Motor neuron (in vitro differentiated cells): ENCODE measurements at regions not wholly inside any gene's neighbourhood (a gene's known extent, or its start where the extent isn't known, plus 50 kb on each side); places are given as distances from the start of the nearest gene placed in this dataset.
"Not testable (repeated sequence)": the region's sequence is repeated elsewhere in the genome, so short reads cannot be mapped to it uniquely, and the experiment has no call there.

Experiments
- ATAC-seq, 8 experiments: fragments of 200-7000 bp; cut with Tn5 transposase; replicated peaks in 6 of 8; 2 replicates each; pipeline ENCODE4 v1.8.0; 2021; ENCODE audit warnings: mild to moderate bottlenecking in 8 of 8, moderate library complexity in 8 of 8
- H3K27ac ChIP-seq, 2 donors: fragments of 250-450 bp; sonication (Bioruptor Pico); 2 replicates each; pipeline ENCODE4 v1.9.0; 2021; ENCODE audit warnings: antibody characterized with exemption in 2 of 2, mild to moderate bottlenecking in 2 of 2, moderate library complexity in 1 of 2
- H3K4me1 ChIP-seq, 2 donors: fragments of 250-450 bp; sonication (Bioruptor Pico); replicated peaks in 1 of 2; 2 replicates each; pipeline ENCODE4 v1.6.1; 2021; ENCODE audit warnings: antibody characterized with exemption in 2 of 2, mild to moderate bottlenecking in 2 of 2, moderate library complexity in 1 of 2
- H3K4me3 ChIP-seq, 5 donors: fragments of 250-450 bp; sonication (Bioruptor Pico); 2 replicates each; pipeline ENCODE4 v1.9.0; 2021; ENCODE audit warnings: antibody characterized with exemption in 5 of 5, mild to moderate bottlenecking in 5 of 5, moderate library complexity in 4 of 5
- WGBS, 10 experiments: fragments of 450-650 bp; shearing (Covaris generic); methylation state at CpG; one replicate each; pipeline ENCODE4 v1.0.0; 2022; 5-methylcytosine and 5-hydroxymethylcytosine counted together
- in situ Hi-C, 9 experiments: fragments of 400-800 bp; cut with MboI; loops; one replicate each; pipeline ENCODE4 v1.15.0; 2021; ENCODE audit warnings: low sequenced_read_pairs in 9 of 9, low pct_unique_long_range_greater_than_20kb in 2 of 9; ENCODE audit not compliant: unreplicated experiment in 9 of 9

DNA sequence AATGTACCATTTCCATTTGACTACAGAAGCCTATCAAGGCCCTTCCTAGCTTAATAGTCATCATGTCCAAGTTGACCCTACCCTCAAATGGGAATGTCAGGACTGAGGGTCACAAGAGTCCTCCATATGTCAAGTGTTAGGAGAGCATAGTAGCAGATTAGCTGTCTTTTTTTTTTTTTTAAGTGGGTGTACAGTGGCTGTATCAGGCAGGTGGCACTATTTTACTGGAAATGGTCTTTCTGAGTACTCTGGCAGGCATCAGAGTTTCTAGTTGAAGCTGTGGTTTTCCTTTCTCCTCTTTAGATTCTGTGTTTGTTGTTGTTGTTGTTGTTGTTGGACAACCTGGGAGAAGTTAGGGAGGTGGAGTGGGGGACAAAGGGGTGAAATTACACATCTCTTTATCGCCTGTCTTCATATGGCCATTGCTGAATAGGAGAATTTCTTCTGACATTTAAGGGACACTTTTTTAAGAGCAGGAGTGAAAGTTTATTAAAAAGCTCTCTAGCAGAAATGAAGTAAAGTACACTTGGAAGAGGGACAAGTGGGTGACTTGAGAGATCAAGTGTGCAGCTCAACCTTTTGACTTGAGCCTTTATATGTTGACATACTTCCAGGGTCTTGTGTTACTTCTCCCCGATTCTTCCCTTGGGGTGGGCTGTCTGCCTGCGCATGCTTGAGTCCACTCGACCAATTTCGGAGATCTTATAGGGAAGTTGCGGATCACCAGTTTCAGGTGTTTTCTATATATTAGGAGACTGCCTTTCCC lies 104.1 kb upstream of the FOXP2 start:
- ATAC-seq = no peak

GRCh38 chr7:114309729-114310128 lies 104.9 kb upstream of the FOXP2 start:
- no peak for ATAC-seq
- peaks cover 0 to 6% of the 10 kb centered on the region in 2 donors for H3K4me1 ChIP-seq
- H3K27ac ChIP-seq = no peak overlapping the region
- H3K4me3 ChIP-seq = no peak overlapping the region
- 0 to 100% (median 70%) methylated on average over 1 of the region's 2 CpGs; no CpG with 5 or more reads in 2 of the 10 experiments for WGBS, 10 experiments
- in situ Hi-C loops = no loop called here

More for the DNA sequence above, 104.1 kb upstream of the FOXP2 start:
- 33 to 98% (median 80%) methylated on average over 1 to 6 of the region's 6 CpGs; no CpG with 5 or more reads in 3 of the 10 experiments for WGBS, 10 experiments
- in situ Hi-C loops = no loop called here
- H3K4me3 ChIP-seq = no peak overlapping the region
- no peak overlapping the region for H3K27ac ChIP-seq
- no peaks in the 10 kb centered on the region for H3K4me1 ChIP-seq

DNA sequence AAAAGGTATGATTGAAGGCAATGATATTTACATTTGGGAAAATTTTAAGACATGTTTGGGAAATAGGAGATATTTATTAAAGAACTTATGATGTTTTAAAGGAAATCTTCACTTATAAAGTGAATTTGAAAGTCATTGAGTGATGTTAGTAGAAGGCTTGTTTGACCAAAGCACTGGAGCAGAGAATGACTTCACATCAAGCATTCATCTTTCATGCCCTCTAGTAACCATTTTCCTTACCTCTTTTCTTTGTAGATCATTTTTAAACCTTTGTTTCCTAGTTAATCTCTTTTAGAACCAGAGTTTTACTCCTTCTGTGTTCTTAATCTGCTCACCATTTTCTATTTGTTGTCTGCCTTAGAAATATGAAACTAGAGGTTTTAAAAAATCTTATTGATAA lies 111.3 kb upstream of the FOXP2 start:
- peaks cover 0 to 6% of the 10 kb centered on the region in 2 donors for H3K4me1 ChIP-seq
- H3K4me3 ChIP-seq = no peak overlapping the region
- H3K27ac ChIP-seq = no peak overlapping the region
- in situ Hi-C loops = no loop called here
- ATAC-seq = no peak

- Histone ChIP-seq H3K4me3 (no peak overlapping the region), H3K27ac (no peak overlapping the region), H3K4me1 (peaks cover 0 to 6% of the 10 kb centered on the region in 2 donors)
- ATAC-seq = no peak
- WGBS, 10 experiments = 30 to 100% (median 80%) methylated on average over 1 to 4 of the region's 4 CpGs; no CpG with 5 or more reads in 1 of the 10 experiments
- in situ Hi-C loops = no loop called here
Measured at GRCh38 chr7:114302858-114303257, 111.8 kb upstream of the FOXP2 start.

DNA sequence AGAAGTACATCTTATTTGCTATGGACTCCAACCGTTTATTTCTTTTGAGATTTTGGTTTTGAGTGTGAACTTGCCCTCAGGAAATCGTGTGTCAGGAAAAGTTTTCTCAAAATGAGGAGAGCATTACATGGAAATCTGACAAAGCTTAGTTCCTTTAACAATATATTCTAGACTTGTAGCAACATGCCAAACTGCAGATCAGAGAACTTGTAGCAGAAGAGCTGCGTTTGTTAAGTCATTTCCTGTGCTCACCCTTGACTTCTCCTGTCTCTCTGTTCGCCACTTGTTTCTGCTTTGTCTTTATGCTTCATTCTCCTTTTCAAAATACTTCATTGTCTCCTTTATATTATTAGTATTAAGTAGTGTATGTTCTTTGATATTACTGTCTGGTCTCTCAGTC lies 116.6 kb upstream of the FOXP2 start:
- ATAC-seq = no peak
- no peak overlapping the region for H3K4me3 ChIP-seq
- no peaks in the 10 kb centered on the region for H3K4me1 ChIP-seq
- H3K27ac ChIP-seq = no peak overlapping the region
- in situ Hi-C loops = no loop called here
- WGBS, 10 experiments = 46 to 100% (median 96%) methylated on average over 2 to 4 of the region's 4 CpGs

- no peak for ATAC-seq
- Histone ChIP-seq H3K27ac (no peak overlapping the region), H3K4me3 (no peak overlapping the region), H3K4me1 (no peaks in the 10 kb centered on the region)
- in situ Hi-C loops = no loop called here
- 60 to 100% (median 93%) methylated on average over 1 to 9 of the region's 16 CpGs for WGBS, 10 experiments
Measured at GRCh38 chr7:114297121-114297520, 117.5 kb upstream of the FOXP2 start.

GRCh38 chr7:114295522-114295921 lies 119.1 kb upstream of the FOXP2 start:
- ATAC-seq = no peak
- no peak overlapping the region for H3K27ac ChIP-seq
- no peaks in the 10 kb centered on the region for H3K4me1 ChIP-seq
- in situ Hi-C loops = no loop called here
- WGBS, 10 experiments = 15 to 100% (median 100%) methylated on average over 1 of the region's 1 CpG; no CpG with 5 or more reads in 1 of the 10 experiments
- no peak overlapping the region for H3K4me3 ChIP-seq

DNA sequence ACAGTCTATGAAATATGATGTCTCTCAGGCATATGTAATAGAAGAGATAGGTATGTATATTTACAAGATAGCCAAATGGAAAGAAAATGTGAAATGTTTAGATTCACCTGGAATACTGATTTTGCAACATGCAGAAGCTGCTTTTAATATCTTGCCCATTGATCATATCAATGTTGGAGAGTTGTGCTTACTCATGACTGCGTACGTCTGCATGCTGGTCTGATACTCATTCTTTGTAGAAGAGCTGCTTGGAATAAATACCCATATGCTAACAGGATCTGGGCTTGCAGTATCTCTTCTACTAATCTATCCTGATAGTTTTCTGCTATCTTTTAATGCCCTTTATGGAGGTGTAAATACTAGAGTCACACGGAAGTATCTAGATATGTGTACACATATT lies 120.6 kb upstream of the FOXP2 start:
- Histone ChIP-seq H3K4me3 (no peak overlapping the region), H3K4me1 (no peaks in the 10 kb centered on the region), H3K27ac (no peak overlapping the region)
- 47 to 100% (median 94%) methylated on average over 1 to 3 of the region's 3 CpGs; no CpG with 5 or more reads in 3 of the 10 experiments for WGBS, 10 experiments
- no peak for ATAC-seq
- in situ Hi-C loops = no loop called here

DNA sequence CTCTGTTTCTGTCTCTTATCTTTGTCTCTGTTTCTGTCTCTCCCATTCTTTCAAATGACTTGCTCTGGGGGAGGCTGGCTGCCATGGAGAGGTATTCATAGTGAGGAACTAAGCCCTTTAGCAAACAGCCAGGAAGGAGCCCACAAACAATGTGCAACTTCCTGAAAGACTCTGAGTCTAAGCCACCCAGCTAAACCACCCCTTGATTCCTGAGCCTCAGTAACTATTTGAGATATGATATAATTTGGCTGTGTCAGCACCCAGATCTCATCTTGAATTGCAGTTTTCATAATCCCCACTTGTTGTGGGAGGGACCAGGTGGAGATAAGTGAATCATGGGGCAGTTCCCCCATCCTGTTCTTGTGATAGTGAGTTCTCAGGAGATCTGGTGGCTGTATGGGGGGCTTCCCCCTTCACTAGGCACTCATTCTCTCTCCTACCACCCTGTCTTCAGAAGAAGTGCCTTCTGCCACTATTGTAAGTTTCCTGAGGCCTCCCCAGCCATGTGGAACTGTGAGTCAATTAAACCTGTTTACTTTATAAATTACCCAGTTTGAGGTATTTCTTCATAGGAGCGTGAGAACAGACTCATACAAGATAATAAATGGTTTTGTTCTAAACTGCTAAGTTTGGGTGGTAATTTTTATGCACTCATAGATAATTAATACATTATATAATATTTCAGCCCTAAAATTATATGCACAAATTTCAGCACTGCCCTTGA lies 121.2 kb upstream of the FOXP2 start:
- 56 to 100% (median 86%) methylated on average over 1 of the region's 1 CpG; no CpG with 5 or more reads in 4 of the 10 experiments for WGBS, 10 experiments
- Histone ChIP-seq H3K4me3 (no peak overlapping the region), H3K27ac (no peak overlapping the region), H3K4me1 (no peaks in the 10 kb centered on the region)
- in situ Hi-C loops = no loop called here
- ATAC-seq = no peak

DNA sequence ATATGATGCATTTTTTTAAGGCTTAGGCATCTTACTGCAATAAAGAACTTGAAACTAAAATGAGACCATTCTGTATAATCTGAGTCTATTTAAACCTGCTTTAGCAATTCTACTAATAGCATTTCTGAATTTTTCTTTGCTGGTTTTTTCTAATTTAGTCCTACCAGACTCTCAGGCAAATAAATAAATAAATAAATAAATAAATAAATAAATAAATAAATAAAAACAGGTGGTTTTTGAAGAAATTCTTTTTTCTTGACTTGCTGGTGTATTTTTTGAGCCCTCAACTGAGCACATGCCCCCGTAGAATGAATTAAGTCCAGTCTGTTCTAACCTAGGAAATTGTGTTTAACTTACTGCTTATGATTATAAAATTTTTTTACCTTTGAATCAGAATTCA lies 134.7 kb upstream of the FOXP2 start:
- no peak overlapping the region for H3K27ac ChIP-seq

GRCh38 chr7:114273218-114273617 lies 141.4 kb upstream of the FOXP2 start:
- no peak overlapping the region for H3K27ac ChIP-seq
- WGBS, 10 experiments = 43 to 100% (median 81%) methylated on average over 1 of the region's 1 CpG; no CpG with 5 or more reads in 6 of the 10 experiments
- no peaks in the 10 kb centered on the region for H3K4me1 ChIP-seq
- in situ Hi-C loops = no loop called here
- no peak for ATAC-seq
- no peak overlapping the region for H3K4me3 ChIP-seq

More for the DNA sequence above, 134.7 kb upstream of the FOXP2 start:
- WGBS, 10 experiments = 9 to 100% (median 71%) methylated on average over 1 of the region's 1 CpG
- no peak for ATAC-seq
- H3K4me1 ChIP-seq = no peaks in the 10 kb centered on the region
- no peak overlapping the region for H3K4me3 ChIP-seq
- in situ Hi-C loops = no loop called here

DNA sequence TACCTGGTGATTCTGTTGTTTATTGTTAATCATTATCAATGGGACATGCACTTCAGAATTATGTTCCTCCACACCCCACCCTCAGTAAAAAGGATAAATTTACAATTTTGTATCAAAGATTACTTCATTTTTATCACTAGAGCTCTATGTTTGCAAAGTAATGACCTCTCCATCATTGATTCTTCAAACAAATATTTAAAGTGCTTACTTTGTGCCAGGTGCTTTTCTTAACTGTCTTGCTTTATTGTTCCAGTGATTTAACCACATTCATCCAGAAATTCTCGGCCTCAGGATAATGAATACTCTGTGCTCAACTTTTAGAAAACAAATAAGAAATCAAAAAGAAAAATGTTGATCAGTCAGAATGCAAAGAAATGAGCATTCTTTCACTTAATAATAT lies 144.9 kb upstream of the FOXP2 start:
- no peak for ATAC-seq
- in situ Hi-C loops = no loop called here
- Histone ChIP-seq H3K4me3 (no peak overlapping the region), H3K27ac (no peak overlapping the region), H3K4me1 (no peaks in the 10 kb centered on the region)
- 0 to 100% (median 62%) methylated on average over 1 of the region's 1 CpG for WGBS, 10 experiments

DNA sequence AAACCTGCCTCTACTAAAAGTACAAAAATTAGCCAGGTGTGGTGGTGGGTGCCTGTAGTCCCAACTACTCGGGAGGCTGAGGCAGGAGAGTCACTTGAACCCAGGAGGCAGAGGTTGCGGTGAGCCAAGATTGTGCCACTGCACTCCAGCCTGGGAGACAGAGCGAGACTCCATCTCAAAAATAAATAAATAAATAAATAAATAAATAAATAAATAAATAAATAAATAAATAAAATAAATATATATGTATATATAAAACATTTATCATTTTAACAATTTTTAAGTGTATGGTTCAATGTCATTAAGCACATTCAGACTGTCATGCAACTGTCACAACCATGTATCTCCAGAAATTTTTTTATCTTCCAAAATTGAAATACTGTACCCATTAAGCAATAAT lies 147.1 kb upstream of the FOXP2 start:
- ATAC-seq, H3K4me1 ChIP-seq, H3K27ac ChIP-seq, in situ Hi-C loops, H3K4me3 ChIP-seq: not testable (repeated sequence)
- WGBS, 10 experiments = 0 to 100% (median 90%) methylated on average over 1 to 3 of the region's 3 CpGs; no CpG with 5 or more reads in 3 of the 10 experiments
